HepG2 (cell line): ENCODE measurements at regions not wholly inside any gene's neighbourhood (a gene's known extent, or its start where the extent isn't known, plus 50 kb on each side); places are given as distances from the start of the nearest gene placed in this dataset.
"Not testable (repeated sequence)": the region's sequence is repeated elsewhere in the genome, so short reads cannot be mapped to it uniquely, and the experiment has no call there.

Experiments used
- ATAC-seq: fragments of 200-7000 bp; cut with Tn5 transposase; 3 replicates; pipeline ENCODE4 v1.9.1; 2020; ENCODE audit warnings: mild to moderate bottlenecking, moderate library complexity
- BruUV-seq: library from RNA; stranded (reverse); fragments of 400-500 nt; replicated peaks from 2 replicates; lab custom pipeline; 2021; lab: Mats Ljungman, UMichigan
- CTCF ChIA-PET: fragments of 300-600 bp; formaldehyde crosslinking; extraction: SDS; loops from one replicate; lab custom pipeline; 2021; ENCODE audit warnings: low total read pairs, inconsistent platforms, low intra/inter-chr PET ratio; lab: Yijun Ruan, JAX
- POLR2A ChIA-PET: fragments of 350-600 bp; sonication (Branson Sonifier 250); formaldehyde crosslinking; loops from one replicate; lab custom pipeline; 2020; ENCODE audit warnings: antibody characterized with exemption, inconsistent platforms; lab: Yijun Ruan, JAX
- DNase-seq: peaks from one replicate; pipeline ENCODE4 v3.0.0-alpha.2; 2015; ENCODE audit warnings: low spot score
- FAIRE-seq: peaks from 3 replicates; lab custom pipeline; 2011; peaks lifted over from hg19 to GRCh38; lab: Jason Lieb, UNC
- H2AFZ ChIP-seq: one replicate; pipeline ENCODE4 v1.6.1; 2011; ENCODE audit warnings: low read length, inconsistent platforms
- H3K27ac ChIP-seq: fragments of 300-600 bp; 3 replicates; pipeline ENCODE4 v1.8.0; 2011; ENCODE audit warnings: mixed run types, mild to moderate bottlenecking, mixed read lengths, low read length, inconsistent platforms; ENCODE audit not compliant: insufficient read depth; ENCODE audit errors: extremely low read length
- H3K27me3 ChIP-seq, 2 experiments: fragments of 200-600 bp in 1 of 2; 2 replicates in 1 of 2; 3 replicates in 1 of 2; pipeline versions ENCODE4 v1.6.0 to v1.8.0; 2011; ENCODE audit warnings: low read length in 2 of 2, mild to moderate bottlenecking in 2 of 2, moderate library complexity in 2 of 2, inconsistent platforms in 1 of 2; ENCODE audit not compliant: insufficient read depth in 2 of 2, control insufficient read depth in 1 of 2
- H3K36me3 ChIP-seq, 2 experiments: fragments of 200-600 bp in 1 of 2; replicated peaks in 1 of 2; 2 replicates in 1 of 2; 3 replicates in 1 of 2; pipeline versions ENCODE4 v1.5.1 to v1.8.0; 2011; ENCODE audit warnings: low read length in 2 of 2, inconsistent platforms in 1 of 2; ENCODE audit not compliant: insufficient read depth in 2 of 2, control insufficient read depth in 1 of 2
- H3K4me1 ChIP-seq: 2 replicates; pipeline ENCODE4 v1.5.1; 2012; ENCODE audit warnings: low read length, inconsistent platforms; ENCODE audit not compliant: insufficient read depth
- H3K4me2 ChIP-seq: 2 replicates; pipeline ENCODE4 v1.6.0; 2011; ENCODE audit warnings: low read depth, low read length, inconsistent platforms
- H3K4me3 ChIP-seq, 3 experiments: fragments of 200-600 bp in 1 of 3; sonication (generic), shearing (Covaris generic) in 1 of 3; replicated peaks in 1 of 3; 2 replicates each; pipeline ENCODE4 v1.5.1; 2011 to 2016; ENCODE audit warnings: low read length in 3 of 3, inconsistent platforms in 2 of 3, low read depth in 2 of 3, mild to moderate bottlenecking in 2 of 3, control low read depth in 1 of 3, mixed read lengths in 1 of 3; ENCODE audit not compliant: insufficient read depth in 1 of 3
- H3K79me2 ChIP-seq: one replicate; pipeline ENCODE4 v1.6.1; 2011; ENCODE audit warnings: low read length, inconsistent platforms; ENCODE audit not compliant: insufficient read depth
- H3K9ac ChIP-seq: 2 replicates; pipeline ENCODE4 v1.6.0; 2011; ENCODE audit warnings: mild to moderate bottlenecking, low read depth, low read length, inconsistent platforms; ENCODE audit not compliant: insufficient read depth
- H3K9me3 ChIP-seq: 2 replicates; pipeline ENCODE4 v1.5.1; 2012; ENCODE audit warnings: mild to moderate bottlenecking, low read length
- H4K20me1 ChIP-seq: 2 replicates; pipeline ENCODE4 v1.6.0; 2011; ENCODE audit warnings: inconsistent platforms, mild to moderate bottlenecking, low read length, moderate library complexity; ENCODE audit not compliant: insufficient read depth
- BCL6 ChIP-seq: IDR thresholded peaks from 2 replicates; pipeline ENCODE4 v1.6.1; 2016; ENCODE audit warnings: missing genetic modification reagents, missing compliant biosample characterization
- CC2D1A ChIP-seq: sonication (generic); formaldehyde crosslinking; IDR thresholded peaks from 2 replicates; pipeline ENCODE4 v1.8.1; 2023; ENCODE audit warnings: mild to moderate bottlenecking, missing genetic modification reagents
- ELF3 ChIP-seq: IDR thresholded peaks from 2 replicates; pipeline ENCODE4 v1.6.1; 2016; ENCODE audit warnings: missing genetic modification reagents, missing compliant biosample characterization
- FOXA1 ChIP-seq, 2 experiments: fragments of 450-650 bp in 1 of 2; sonication (generic) in 1 of 2; formaldehyde crosslinking in 1 of 2; IDR thresholded peaks; 2 replicates each; pipeline versions ENCODE4 v1.4.0 to v1.6.1; 2016 to 2020; ENCODE audit warnings: missing genetic modification reagents in 1 of 2
- FOXA3 ChIP-seq: IDR thresholded peaks from 2 replicates; pipeline ENCODE4 v1.6.1; 2016; ENCODE audit warnings: missing genetic modification reagents, missing compliant biosample characterization
- HNF4A ChIP-seq: sonication (generic); formaldehyde crosslinking; IDR thresholded peaks from 2 replicates; pipeline ENCODE4 v1.4.0; 2020; ENCODE audit warnings: missing genetic modification reagents
- NR2F6 ChIP-seq, 2 experiments: IDR thresholded peaks; 2 replicates each; pipeline ENCODE4 v1.6.1; 2016; ENCODE audit warnings: antibody characterized with exemption in 1 of 2, mild to moderate bottlenecking in 1 of 2
- POGZ ChIP-seq: sonication (generic); formaldehyde crosslinking; IDR thresholded peaks from 2 replicates; pipeline ENCODE4 v1.4.0; 2020; ENCODE audit warnings: mild to moderate bottlenecking, missing genetic modification reagents
- RXRB ChIP-seq: IDR thresholded peaks from 2 replicates; pipeline ENCODE4 v1.6.1; 2016; ENCODE audit warnings: borderline replicate concordance, missing genetic modification reagents, missing compliant biosample characterization
- SOX13 ChIP-seq, 3 experiments: fragments of 450-650 bp in 1 of 3; sonication (generic) in 1 of 3; formaldehyde crosslinking in 1 of 3; IDR thresholded peaks in 2 of 3; conservative IDR thresholded peaks in 1 of 3; 2 replicates each; pipeline versions ENCODE4 v1.5.0 to v1.6.1; 2016 to 2020; ENCODE audit warnings: antibody characterized with exemption in 1 of 3, mild to moderate bottlenecking in 1 of 3, missing compliant biosample characterization in 1 of 3, missing genetic modification reagents in 1 of 3, moderate library complexity in 1 of 3
- SOX6 ChIP-seq, 2 experiments: fragments of 450-650 bp in 1 of 2; sonication (generic) in 1 of 2; formaldehyde crosslinking in 1 of 2; IDR thresholded peaks; 2 replicates each; pipeline versions ENCODE4 v1.4.0 to v1.6.1; 2017 to 2020; ENCODE audit warnings: antibody characterized with exemption in 1 of 2, mild to moderate bottlenecking in 1 of 2, missing genetic modification reagents in 1 of 2
- THAP11 ChIP-seq: IDR thresholded peaks from 2 replicates; pipeline ENCODE4 v1.6.1; 2016; ENCODE audit warnings: missing biosample characterization, missing genetic modification reagents
- ZBTB8A ChIP-seq: sonication (generic); formaldehyde crosslinking; IDR thresholded peaks from 2 replicates; pipeline ENCODE4 v1.4.0; 2020; ENCODE audit warnings: mild to moderate bottlenecking, low read depth, missing genetic modification reagents, borderline replicate concordance
- ZKSCAN5 ChIP-seq: sonication (generic); formaldehyde crosslinking; IDR thresholded peaks from 2 replicates; pipeline ENCODE4 v1.5.1; 2020; ENCODE audit warnings: mild to moderate bottlenecking, missing genetic modification reagents
- ZSCAN21 ChIP-seq: sonication (generic); formaldehyde crosslinking; IDR thresholded peaks from 2 replicates; pipeline ENCODE4 v1.8.0; 2022; ENCODE audit warnings: mild to moderate bottlenecking, missing genetic modification reagents, moderate library complexity, borderline replicate concordance
- WGBS: methylation state at CpG from one replicate; pipeline ENCODE4 v1.1.6; 2017; ENCODE audit warnings: low lambda C conversion rate; 5-methylcytosine and 5-hydroxymethylcytosine counted together
- in situ Hi-C: cut with HindIII; loops from 2 replicates; pipeline ENCODE4 v1.10.0; 2017; ENCODE audit warnings: low pct_unique_long_range_greater_than_20kb; ENCODE audit not compliant: extremely low pct_ligation_motif_present
- intact Hi-C: fragments of 100-400 bp; cut with micrococcal nuclease; formaldehyde crosslinking; loops from one replicate; pipeline ENCODE4 v1.10.0; 2022; ENCODE audit not compliant: unreplicated experiment
- TF ChIP-seq, protein P1 (sequence below): sonication (generic); formaldehyde crosslinking; IDR thresholded peaks from 2 replicates; pipeline ENCODE4 v1.5.1; 2020; ENCODE audit warnings: missing genetic modification reagents, mild to moderate bottlenecking, borderline replicate concordance
- TF ChIP-seq, protein P2 (sequence below): sonication (generic); formaldehyde crosslinking; IDR thresholded peaks from 2 replicates; pipeline ENCODE4 v1.4.0; 2020; ENCODE audit warnings: missing genetic modification reagents, borderline replicate concordance
- TF ChIP-seq, protein P3 (sequence below): sonication (generic); formaldehyde crosslinking; IDR thresholded peaks from 2 replicates; pipeline ENCODE4 v1.4.0; 2020; ENCODE audit warnings: missing genetic modification reagents, borderline replicate concordance

DNA sequence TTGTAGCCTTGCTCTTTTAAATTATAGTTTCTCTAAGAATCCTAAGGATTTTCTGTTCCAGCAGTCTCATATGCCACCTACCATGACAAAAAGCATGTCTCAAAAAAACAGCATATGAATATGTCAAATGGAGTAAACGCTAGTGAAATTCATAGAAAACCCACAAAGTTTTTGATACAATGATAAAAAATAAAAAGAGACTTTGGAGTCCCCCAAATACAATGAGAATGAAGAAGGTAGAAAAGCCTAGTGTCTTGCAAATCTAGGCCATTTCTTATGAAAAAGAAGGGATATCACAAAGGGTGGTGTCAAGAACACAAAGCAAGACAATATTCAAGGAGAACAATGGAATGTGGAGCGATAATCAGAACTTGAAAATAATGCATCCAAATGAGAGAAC, 668.5 kb downstream of the PLOD2 start (continued):
- TF ChIP-seq, protein P1, sequence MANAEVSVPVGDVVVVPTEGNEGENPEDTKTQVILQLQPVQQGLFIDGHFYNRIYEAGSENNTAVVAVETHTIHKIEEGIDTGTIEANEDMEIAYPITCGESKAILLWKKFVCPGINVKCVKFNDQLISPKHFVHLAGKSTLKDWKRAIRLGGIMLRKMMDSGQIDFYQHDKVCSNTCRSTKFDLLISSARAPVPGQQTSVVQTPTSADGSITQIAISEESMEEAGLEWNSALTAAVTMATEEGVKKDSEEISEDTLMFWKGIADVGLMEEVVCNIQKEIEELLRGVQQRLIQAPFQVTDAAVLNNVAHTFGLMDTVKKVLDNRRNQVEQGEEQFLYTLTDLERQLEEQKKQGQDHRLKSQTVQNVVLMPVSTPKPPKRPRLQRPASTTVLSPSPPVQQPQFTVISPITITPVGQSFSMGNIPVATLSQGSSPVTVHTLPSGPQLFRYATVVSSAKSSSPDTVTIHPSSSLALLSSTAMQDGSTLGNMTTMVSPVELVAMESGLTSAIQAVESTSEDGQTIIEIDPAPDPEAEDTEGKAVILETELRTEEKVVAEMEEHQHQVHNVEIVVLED, result no peak
- TF ChIP-seq, protein P2, sequence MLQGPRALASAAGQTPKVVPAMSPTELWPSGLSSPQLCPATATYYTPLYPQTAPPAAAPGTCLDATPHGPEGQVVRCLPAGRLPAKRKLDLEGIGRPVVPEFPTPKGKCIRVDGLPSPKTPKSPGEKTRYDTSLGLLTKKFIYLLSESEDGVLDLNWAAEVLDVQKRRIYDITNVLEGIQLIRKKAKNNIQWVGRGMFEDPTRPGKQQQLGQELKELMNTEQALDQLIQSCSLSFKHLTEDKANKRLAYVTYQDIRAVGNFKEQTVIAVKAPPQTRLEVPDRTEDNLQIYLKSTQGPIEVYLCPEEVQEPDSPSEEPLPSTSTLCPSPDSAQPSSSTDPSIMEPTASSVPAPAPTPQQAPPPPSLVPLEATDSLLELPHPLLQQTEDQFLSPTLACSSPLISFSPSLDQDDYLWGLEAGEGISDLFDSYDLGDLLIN, result no peak
- TF ChIP-seq ZSCAN21 (CRISPR knock-in tag), result no peak
- no peak for TF ChIP-seq THAP11
- no peak for TF ChIP-seq ZBTB8A
- TF ChIP-seq ZKSCAN5 (CRISPR knock-in tag), result no peak
- no peak for TF ChIP-seq CC2D1A (CRISPR knock-in tag)
- TF ChIP-seq POGZ (CRISPR knock-in tag), result no peak

GRCh38 chr3:145517416-145517815, 643.6 kb downstream of the PLOD2 start:
- in situ Hi-C loops; H3K9me3 ChIP-seq; H3K4me3 ChIP-seq; H3K27ac ChIP-seq; CTCF ChIA-PET; POLR2A ChIA-PET; FAIRE-seq; BruUV-seq; H2AFZ ChIP-seq; H3K27me3 ChIP-seq; H4K20me1 ChIP-seq; H3K9ac ChIP-seq; H3K79me2 ChIP-seq; ATAC-seq; H3K36me3 ChIP-seq; TF ChIP-seq FOXA1 (IDR thresholded peaks at IDR 0.05); SOX6 (IDR thresholded peaks at IDR 0.05); SOX13 (IDR thresholded peaks at IDR 0.05); NR2F6 (CRISPR knock-in tag; IDR thresholded peaks at IDR 0.05): not testable (repeated sequence)
- DNase-seq, result peak; percentile 2
- Histone ChIP-seq H3K4me1 (peaks cover 31% of the 10 kb centered on the region), H3K4me2 (0 out of 2 replicates have a peak overlapping the region, but pooled peaks have one; percentile 23)
- intact Hi-C loops, result loop anchor here (10.0 kb wide), 1 partner anchor 73 kb away; no protein-coding TSS in a partner anchor
- TF ChIP-seq FOXA3 (CRISPR knock-in tag) (peak; percentile 35; the same call in 1 of the 2 replicates), FOXA1 (CRISPR knock-in tag; IDR thresholded peaks at IDR 0.05) (peak; percentile 66), HNF4A (CRISPR knock-in tag) (peak; percentile 8; the same call in 1 of the 2 replicates), SOX6 (CRISPR knock-in tag; IDR thresholded peaks at IDR 0.05) (peak; percentile 41), BCL6 (CRISPR knock-in tag) (peak; percentile 69), ELF3 (CRISPR knock-in tag) (0 out of 2 replicates have a peak, but pooled peaks have one; percentile 15), RXRB (peak; percentile 51; the same call in 1 of the 2 replicates), SOX13 (CRISPR knock-in tag; conservative IDR thresholded peaks at IDR 0.05 in 1 of 2, IDR thresholded peaks at IDR 0.05 in 1 of 2) (peak in 1 of 2 experiments; percentile 62; a peak in 1 of 4 replicates), NR2F6 (IDR thresholded peaks at IDR 0.05) (peak; percentile 57; the same call in 1 of the 2 replicates)
- TF ChIP-seq, protein P3, sequence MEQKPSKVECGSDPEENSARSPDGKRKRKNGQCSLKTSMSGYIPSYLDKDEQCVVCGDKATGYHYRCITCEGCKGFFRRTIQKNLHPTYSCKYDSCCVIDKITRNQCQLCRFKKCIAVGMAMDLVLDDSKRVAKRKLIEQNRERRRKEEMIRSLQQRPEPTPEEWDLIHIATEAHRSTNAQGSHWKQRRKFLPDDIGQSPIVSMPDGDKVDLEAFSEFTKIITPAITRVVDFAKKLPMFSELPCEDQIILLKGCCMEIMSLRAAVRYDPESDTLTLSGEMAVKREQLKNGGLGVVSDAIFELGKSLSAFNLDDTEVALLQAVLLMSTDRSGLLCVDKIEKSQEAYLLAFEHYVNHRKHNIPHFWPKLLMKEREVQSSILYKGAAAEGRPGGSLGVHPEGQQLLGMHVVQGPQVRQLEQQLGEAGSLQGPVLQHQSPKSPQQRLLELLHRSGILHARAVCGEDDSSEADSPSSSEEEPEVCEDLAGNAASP (CRISPR knock-in tag), result peak; percentile 43; the same call in 1 of the 2 replicates
- WGBS, result 3% methylated on average over 4 of the region's 4 CpGs
